HG02852 (cell line): ENCODE measurements at regions not wholly inside any gene's neighbourhood (a gene's known extent, or its start where the extent isn't known, plus 50 kb on each side); places are given as distances from the start of the nearest gene placed in this dataset.
A peak's percentile ranks its signal among the peaks of the same experiment; 100 is the strongest.
"Not testable (repeated sequence)": the region's sequence is repeated elsewhere in the genome, so short reads cannot be mapped to it uniquely, and the experiment has no call there.

Source experiments
- ATAC-seq: cut with Tn5 transposase; IDR thresholded peaks from one replicate; pipeline ENCODE4 v1.9.1; 2021; ENCODE audit warnings: mild to moderate bottlenecking, moderate library complexity; ENCODE audit not compliant: unreplicated experiment

DNA sequence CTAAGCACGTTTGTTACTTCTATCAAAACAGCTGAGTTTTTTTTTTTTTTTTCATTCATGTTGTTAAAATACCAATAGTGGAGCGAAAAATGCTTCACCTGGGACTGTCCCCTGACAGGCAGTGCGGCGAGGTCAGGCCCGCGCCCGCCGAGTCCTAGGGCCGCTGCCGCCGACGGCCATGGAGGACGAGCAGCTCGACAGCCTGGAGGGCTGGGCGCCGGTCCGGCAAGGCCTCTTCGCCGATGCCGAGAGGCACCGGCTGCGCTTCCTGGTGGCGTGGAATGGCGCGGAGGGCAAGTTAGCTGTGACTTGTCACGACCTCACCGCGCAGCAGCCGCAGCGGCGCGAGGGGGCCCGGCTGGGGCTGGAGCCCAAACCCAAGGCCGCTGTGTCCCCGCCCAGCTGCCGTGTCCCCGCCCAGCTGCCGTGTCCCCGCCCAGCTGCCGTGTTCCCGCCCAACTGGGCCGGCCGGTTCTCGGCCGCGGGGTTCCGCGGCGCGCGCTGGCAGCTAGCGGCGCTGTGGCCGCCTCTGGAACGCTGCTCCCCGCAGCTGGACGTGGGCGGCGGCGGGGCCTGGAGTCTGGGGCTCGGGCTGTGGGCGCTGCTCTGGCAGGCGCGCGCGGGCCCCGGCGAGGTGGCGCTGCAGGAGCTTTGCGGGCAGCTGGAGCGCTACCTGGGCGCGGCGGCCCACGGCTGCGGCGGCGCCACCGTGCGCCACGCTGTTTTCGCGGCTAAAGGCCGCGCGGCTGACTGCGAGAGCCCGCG is 56.7 kb upstream of the GOLGA8R start:
- peak; percentile 74 for ATAC-seq

DNA sequence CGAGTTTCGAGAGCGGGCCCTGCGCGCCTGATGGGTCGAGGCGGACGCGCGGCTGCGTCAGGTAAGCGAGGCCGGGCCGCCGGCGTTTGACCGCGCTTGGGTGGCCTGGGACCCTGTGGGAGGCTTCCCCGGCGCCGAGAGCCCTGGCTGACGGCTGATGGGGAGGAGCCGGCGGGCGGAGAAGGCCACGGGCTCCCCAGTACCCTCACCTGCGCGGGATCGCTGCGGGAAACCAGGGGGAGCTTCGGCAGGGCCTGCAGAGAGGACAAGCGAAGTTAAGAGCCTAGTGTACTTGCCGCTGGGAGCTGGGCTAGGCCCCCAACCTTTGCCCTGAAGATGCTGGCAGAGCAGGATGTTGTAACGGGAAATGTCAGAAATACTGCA is 57.3 kb upstream of the GOLGA8R start:
- not testable (repeated sequence) for ATAC-seq

DNA sequence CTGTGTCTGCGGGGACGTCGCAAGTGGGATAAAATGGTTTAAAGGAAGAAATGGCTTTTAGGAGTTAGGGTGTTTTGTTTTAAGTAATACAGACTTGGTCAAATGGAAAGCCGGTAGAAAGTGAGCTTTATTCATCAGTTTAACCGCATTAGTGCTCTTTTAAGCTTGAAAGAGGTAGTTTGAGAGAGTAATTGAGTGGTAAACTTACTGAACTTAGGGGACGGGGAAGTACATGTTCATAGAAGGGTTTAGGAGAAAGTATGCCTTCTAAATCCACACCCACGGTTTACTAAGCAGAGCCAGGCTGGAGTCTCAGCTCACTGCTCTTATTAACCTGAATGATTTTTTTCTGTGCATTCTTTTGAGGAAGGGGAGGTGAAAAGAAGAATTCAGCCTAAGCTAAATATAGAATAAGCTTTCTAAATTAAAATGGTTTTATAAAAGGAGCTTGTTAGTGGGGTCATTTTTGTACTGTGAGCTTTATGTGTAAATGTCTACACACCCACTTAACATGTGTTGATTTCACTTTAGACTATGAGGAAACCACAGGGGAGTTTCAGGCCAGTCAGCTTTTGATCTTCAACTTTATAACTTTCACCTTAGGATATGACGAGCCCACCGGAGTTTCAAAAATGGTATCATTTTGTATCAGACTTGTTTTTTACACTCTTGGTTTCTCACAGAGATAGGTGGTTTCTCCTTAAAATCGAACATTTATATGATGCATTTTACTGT is 57.9 kb upstream of the GOLGA8R start:
- peak; percentile 56 for ATAC-seq

DNA sequence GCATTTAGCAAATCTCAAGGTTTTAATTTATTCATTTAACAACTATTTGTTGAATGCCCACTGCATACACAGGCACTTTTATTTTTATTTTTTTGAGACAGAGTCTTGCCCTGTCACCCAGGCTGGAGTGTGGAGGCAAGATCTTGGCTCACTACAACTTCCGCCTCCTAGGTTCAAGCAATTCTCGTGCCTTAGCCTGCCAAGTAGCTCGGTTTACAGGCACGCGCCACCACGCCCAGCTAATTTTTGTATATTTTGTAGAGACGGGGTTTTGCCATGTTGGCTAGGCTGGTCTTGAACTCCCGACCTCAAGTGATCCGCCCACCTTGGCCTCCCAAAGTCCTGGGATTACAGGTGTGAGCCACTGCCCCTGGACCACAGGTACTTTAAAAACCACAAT is 67.0 kb upstream of the GOLGA8Q start:
- not testable (repeated sequence) for ATAC-seq

DNA sequence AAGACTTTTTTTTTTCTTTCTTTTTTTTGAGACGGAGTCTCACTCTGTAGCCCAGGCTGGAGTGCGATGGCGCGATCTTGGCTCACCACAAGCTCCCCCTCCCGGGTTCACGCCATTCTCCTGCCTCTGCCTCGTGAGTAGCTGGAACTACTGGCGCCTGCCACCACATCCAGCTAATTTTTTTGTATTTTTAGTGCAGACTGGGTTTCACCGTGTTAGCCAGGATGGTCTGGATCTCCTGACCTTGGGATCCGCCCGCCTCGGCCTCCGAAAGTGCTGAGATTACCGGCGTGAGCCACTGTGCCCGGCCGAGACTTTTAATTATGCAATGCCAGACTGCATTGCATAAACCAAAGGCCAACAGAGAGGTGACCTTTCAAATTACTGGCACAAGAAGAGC is 62.6 kb upstream of the GOLGA8Q start:
- ATAC-seq: not testable (repeated sequence)

DNA sequence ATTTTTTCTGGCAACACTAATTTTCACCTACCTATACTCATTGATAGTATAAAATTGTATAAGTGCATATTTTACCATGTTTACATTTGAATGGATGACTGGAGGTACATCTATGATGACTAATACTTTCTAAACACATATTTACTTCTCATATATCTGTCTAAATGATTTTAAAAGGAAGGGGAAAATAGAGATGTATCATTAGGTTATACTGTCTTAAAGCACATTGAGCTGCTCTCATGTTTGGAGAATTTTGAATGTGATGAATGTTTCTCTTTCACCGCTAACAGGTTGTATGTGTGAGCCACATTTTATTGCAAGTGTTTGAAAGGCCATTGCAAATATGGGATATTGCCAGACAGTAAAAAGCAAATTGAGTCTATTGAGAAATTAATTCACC is 61.5 kb upstream of the GOLGA8Q start:
- ATAC-seq: not testable (repeated sequence)

DNA sequence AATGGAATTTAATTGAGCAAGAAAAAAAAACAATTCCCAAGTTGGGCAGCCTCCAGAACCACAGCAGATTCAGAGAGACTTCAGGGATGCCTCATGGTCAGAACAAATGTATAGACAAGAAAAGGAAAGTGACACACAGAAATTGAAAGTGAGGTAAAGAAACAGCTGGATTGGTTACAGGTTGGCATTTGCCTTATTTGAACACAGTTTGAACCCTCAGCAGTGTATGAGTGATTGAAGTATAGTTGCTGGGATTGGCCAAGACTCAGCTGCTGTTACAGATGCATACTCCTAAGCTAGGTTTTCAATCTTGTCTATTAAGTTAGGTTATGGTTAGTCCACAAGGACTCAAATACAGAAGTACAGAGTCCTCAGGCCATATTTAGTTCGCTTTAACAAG is 57.9 kb upstream of the GOLGA8Q start:
- not testable (repeated sequence) for ATAC-seq

DNA sequence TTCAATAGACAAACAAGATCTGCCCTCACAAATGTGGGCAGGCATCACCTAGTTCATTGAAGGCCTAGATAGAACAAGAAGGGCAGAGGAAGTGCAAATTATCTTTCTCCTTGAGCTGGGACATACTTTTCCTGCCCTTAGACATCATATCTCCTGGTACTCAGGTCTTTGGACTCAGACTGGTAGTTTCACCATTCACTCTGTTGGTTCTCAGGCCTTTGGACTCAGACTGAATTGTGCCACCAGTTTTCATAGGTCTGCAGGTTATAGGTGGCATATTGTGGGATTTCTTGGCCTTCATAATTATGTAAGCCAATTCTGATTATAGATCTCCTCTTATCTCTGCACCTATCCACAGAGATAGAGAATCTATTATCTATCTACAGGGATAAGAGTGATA is 54.6 kb upstream of the GOLGA8Q start:
- not testable (repeated sequence) for ATAC-seq

DNA sequence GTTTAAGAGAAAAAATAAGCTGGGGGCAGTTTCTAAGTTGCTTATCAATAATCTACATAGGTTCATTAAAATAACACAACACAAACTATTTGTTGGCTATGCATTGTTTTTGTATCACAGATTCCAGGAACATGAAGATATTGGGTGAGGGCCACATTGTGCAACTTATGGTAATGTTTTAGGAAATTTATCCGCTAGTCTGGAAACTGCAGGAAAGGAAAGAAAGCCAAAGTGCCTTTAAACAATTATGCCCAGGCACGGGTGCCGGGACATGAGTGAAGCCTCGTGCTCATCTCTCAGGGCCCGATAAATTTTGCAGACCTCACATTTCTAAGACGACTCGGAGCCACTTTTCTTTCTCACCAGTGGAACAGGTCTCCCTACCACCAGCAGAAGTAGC is 52.6 kb upstream of the GOLGA8Q start:
- not testable (repeated sequence) for ATAC-seq

DNA sequence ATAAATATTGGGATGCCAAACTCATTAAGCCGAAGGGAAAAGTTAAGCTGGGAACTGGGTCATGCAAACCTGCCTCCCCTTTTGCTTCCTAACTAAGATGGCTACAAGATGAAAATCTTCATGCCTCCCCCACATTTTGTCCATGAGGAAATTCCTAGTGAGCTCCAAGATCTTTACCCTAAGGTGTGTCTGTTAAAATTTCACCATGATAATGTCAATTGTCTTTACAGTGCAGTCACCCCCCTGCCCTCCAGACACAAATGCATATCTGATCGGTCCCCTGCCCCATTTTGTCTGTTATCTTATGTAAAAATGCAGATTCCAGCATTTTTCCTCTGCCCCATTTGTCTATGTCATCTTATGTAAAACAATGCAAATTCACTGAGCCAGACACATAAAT is 51.3 kb upstream of the GOLGA8Q start:
- ATAC-seq: not testable (repeated sequence)
